ENCODE measurements at regions not wholly inside any gene's neighbourhood (a gene's known extent, or its start where the extent isn't known, plus 50 kb on each side); places are given as distances from the start of the nearest gene placed in this dataset.

DNA sequence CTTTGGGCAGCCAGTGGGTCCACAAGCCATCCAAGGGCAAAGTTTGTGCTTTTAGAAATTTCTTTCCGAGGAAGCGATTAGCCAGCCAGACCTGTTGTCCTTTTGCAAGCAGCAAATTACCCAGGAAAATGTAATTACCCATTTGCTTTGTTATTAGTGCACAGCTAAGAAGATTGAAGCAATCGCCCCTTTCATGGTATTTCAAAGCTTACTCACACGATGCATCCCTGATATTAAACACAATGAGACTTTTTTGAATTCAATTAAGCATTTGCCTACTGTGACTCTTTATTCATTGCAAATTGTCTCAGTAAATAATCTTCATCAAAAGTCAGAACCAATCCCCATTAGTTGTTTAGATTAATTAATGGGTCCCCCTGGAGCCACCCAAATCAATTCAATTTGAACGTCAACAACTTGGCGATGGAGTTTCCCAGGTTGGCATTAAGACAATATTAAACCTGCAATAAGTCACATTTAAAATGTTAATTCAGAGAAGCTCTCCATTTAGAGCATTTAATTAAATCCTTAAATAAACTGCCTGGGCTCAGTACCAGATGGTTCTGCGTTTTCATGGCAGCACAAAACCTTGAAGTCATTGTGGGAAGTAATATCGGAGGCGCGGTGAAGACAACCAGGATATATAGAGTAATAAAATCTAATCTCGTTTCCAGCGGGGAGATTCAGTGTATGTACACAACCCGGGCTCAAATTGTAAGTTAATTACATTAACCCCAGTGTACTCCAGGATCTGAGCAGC lies 366.2 kb upstream of the TNRC6C start:
- H3K4me3 ChIP-seq = no peak overlapping the region
- H3K27me3 ChIP-seq = peaks cover 14% of the 10 kb centered on the region
- H3K36me3 ChIP-seq = no peaks in the 10 kb centered on the region
- no peak for DNase-seq
- H3K9me3 ChIP-seq = peaks cover 3% of the 10 kb centered on the region; the same call in 1 of the 2 replicates

DNA sequence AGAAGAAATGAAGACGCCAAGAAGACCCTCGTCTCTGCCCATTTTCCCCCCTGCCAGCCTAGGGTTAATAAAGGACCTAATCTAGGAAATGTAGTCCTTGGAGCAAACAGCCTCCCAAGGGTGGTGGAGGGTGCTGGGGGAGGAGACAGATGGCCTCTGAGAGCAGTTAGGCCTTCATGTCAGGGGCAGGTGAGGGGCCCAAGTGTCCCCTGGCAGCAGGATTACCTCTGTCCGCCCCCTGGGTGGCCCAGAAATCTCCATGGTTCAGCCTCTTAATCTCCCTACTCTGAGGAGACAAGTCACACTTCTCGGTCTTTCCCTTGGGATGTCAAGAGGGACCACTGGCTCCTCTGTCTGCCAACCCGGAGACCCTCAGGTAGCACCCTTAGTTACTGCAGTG lies 365.4 kb upstream of the TNRC6C start:
- Histone ChIP-seq H3K27me3 (peaks cover 10% of the 10 kb centered on the region), H3K4me3 (no peak overlapping the region), H3K9me3 (no peaks in the 10 kb centered on the region), H3K36me3 (no peaks in the 10 kb centered on the region)
- DNase-seq = no peak

DNA sequence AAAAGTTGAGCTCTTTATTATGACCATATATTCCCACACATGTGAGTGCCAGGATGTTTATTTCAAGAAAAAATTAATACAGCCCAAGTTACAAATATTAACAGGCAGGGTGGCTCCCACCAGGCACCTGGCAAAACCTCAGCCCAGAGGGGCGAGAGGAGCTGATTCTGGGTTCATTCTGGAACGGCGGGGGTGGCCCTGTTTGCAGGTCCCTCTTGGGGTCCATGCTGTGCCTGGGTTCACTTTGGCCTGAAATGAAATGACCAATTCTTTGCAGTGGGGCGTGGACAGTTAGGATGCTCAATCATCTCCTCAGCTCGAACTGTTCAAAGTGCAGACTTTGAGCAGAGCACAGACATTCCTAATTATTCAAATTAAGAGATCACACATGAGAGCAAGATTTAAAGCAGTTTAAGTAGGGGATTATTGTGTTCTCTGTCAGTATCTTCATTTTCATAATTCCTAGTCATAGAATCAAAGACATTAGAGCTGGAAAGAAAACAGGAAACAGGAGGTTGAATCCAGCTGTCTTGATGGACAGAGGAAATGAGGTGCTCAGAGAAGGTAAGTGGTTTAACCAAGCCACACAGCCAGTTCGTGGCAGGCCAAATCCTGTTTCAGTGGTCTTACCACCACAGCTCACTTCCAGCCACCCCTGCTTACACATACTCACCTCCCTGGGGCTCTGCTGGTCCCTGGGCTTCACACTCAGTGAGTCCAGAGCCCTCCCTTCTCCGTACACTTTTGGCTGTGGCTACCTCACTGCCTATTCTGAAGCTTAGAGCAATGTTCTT lies 363.9 kb upstream of the TNRC6C start:
- H3K27me3 ChIP-seq = peaks cover 10% of the 10 kb centered on the region
- H3K9me3 ChIP-seq = no peaks in the 10 kb centered on the region
- H3K4me3 ChIP-seq = no peak overlapping the region
- DNase-seq = no peak
- H3K36me3 ChIP-seq = no peaks in the 10 kb centered on the region

DNA sequence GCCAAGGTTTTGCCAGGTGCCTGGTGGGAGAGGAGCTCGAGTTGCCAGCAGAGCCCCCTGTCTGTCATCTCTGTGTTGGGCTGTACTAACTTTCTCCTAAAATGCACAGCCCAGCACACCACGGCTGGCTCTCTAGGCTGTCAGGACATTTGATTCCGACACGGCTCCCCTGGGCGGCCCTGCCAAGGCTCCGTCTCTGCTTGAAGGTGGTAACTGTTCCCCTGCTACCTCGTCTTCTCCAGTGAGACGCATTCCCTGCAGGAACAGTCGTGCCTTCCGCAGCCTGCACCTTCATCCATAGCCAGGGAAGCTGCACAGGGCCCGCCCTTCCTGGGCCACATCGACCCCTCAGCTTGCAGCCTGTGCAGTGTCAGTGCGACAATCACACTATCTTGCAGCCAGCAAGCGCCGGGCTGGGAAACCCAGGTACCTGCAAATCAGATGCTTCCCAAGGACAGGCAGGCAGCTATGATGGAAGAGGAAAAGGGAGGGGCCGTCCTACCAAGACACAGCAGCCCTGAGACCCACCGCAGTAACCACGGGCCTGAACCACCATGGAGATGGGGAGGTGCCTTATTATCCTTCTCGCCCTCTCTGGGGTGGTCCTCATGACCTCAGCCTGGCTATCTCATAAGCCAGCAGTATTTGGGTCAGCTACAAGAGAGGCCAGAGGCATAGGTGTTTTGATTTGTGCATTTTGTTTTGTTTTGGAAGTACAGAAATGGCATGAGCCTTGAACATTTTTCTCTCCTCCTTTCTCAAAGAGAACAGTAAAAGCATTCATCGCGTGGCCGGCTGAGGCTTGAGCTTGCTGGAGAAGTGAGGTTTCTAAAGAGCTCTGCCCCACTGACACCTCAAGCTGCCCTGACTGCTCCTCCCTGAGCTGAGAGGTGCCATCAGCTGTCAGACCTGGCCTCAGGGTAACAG lies 361.7 kb upstream of the TNRC6C start:
- DNase-seq = no peak
- Histone ChIP-seq H3K4me3 (no peak overlapping the region), H3K36me3 (no peaks in the 10 kb centered on the region), H3K9me3 (no peaks in the 10 kb centered on the region), H3K27me3 (peaks cover 4% of the 10 kb centered on the region; the same call in 1 of the 2 replicates)

DNA sequence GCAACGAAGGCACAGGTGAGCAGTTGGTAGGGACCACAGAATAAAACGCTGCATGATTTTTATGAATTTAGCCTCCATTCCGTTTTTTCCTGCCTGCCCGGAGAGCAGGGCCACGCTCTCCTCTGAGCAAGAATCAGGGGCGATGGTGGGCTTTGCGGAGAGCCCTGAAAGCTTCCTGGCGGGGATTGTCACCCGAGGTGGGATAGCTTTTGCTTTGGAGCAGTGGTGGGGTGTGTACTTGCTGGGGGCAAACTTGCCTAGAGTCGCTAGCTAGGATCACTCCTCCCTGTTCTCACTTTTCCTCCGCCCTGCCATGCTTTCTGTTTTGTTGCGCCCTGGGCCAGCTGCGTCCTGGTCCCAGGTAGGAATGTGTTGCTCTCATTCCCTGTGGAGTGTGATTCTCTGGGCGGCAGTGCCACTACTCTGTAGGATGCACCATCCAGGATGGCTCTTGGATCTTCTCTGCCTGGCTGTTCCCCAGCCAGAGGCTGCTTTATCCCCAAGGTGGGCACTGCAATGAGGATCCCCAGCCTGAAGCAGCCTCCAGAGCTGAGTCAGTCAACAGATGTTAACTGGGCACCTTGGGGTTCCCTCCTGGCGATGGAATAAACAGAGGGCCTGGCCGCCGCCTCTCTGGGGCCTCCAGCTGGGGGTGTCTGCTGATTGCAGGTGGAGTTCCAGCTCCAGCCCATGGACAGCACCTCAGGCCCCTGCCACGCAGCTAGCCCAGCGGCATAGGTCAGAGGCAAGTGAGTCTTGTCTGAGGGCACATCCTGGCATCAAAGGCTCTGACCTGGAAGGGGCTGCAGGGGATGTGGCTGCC lies 360.9 kb upstream of the TNRC6C start:
- Histone ChIP-seq H3K9me3 (no peaks in the 10 kb centered on the region), H3K4me3 (no peak overlapping the region), H3K36me3 (no peaks in the 10 kb centered on the region), H3K27me3 (no peaks in the 10 kb centered on the region)
- DNase-seq = no peak

DNA sequence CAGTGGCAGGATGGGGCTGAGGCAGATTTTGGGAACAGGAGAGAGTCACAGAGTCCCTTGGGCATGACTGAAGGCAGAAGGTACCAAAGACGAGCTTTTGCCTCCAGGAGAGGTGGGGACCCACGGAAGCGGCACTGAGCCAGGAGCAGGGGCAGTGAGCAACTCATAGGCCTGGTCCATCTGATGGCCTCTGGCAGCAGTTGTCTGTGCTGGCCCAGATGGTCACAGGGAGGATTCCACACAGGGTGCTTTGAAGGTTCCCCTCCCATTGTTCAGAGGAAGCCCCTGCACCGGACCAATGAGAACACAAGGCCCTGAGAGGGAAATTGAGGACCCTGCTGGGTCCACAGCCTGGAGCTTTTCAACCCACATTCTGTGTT lies 360.3 kb upstream of the TNRC6C start:
- Histone ChIP-seq H3K27me3 (no peaks in the 10 kb centered on the region), H3K36me3 (no peaks in the 10 kb centered on the region), H3K9me3 (no peaks in the 10 kb centered on the region), H3K4me3 (no peak overlapping the region)
- DNase-seq = no peak

DNA sequence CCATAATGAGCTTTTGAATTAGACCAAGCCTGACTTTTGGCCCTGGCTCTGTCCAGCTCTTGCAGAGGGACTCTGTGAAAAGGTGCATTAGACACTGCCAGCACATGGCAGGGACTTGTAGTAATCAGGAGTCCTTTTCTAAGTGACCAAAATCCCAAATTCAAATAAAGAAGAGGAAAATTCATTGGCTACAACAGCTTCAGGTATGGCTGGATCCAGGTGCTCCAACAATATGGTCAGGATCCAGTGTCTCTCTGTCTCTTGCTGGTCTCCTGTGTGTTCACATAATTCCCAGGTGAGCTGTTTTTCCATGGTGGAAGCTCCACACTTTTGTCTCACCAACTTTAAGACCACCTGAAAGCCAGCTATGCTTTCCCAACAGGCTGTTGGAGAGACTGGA lies 358.8 kb upstream of the TNRC6C start:
- DNase-seq = no peak
- H3K4me3 ChIP-seq = no peak overlapping the region
- H3K36me3 ChIP-seq = no peaks in the 10 kb centered on the region
- no peaks in the 10 kb centered on the region for H3K27me3 ChIP-seq
- no peaks in the 10 kb centered on the region for H3K9me3 ChIP-seq

DNA sequence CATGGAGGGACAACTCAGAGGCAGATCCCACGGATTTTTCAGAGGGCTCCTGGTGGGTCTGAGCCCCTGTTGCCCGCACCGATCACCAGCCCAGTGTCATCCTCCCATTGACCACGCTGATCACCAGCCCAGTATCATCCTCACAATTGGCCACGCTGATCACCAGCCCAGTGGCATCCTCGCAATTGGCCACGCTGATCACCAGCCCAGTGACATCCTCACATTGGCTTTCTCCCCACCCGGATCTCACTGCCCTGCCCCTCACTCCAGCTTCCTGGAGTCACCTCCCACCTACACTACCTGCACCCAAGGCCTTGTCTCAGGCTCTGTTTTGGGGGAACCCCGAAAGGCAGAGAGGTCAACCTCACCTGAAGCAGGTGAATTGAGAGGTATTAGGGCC lies 358.2 kb upstream of the TNRC6C start:
- H3K9me3 ChIP-seq = no peaks in the 10 kb centered on the region

DNA sequence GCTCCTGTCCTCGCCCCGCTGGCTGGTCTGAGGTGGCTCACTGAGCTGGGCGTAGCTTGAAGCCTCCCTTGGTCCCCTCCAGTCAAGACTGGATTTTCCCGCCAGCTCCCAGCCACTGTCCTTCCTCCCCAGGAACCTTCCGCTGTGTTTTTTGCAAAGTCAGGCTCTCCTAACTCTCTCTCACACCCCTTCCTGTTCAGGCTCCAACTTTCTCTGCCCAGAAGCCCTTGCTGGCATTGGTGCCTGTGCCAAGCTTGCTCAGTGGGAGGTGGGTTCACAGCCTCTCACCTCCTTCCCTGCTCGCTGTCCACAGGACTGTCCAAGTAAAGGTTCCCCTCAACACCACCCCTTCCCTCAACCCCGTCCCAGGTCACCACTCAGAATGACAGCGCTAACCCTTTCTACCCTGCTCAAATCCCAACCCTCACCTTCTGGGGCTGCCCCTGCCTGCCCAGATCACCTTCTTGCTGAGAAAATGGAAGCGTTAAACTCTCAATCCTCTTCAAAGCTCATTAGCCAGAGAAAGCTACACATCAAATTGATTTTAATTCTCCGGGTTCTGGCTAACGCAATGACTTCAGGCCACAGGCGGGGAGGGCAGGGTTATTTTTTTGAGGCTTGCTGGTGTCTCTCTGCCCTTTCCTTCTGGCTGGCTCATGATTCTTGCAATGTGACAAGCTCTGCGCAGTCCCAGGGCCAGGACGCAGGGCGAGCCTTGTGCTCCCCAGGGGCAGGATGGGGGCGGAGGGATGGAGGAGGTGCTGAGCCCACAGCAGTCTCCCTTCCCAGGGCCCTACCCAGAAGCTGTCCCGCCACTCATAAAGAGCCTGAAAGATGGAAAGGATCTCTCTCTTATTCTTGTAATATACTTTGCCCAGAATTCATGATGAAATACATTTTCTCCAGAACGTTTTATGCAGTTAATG lies 357.2 kb upstream of the TNRC6C start:
- Histone ChIP-seq H3K27me3 (no peaks in the 10 kb centered on the region), H3K36me3 (no peaks in the 10 kb centered on the region), H3K9me3 (no peaks in the 10 kb centered on the region), H3K4me3 (no peak overlapping the region)
- no peak for DNase-seq

More for the DNA sequence above, 358.2 kb upstream of the TNRC6C start:
- Histone ChIP-seq H3K36me3 (no peaks in the 10 kb centered on the region), H3K4me3 (no peak overlapping the region), H3K27me3 (no peaks in the 10 kb centered on the region)
- DNase-seq = no peak

DNA sequence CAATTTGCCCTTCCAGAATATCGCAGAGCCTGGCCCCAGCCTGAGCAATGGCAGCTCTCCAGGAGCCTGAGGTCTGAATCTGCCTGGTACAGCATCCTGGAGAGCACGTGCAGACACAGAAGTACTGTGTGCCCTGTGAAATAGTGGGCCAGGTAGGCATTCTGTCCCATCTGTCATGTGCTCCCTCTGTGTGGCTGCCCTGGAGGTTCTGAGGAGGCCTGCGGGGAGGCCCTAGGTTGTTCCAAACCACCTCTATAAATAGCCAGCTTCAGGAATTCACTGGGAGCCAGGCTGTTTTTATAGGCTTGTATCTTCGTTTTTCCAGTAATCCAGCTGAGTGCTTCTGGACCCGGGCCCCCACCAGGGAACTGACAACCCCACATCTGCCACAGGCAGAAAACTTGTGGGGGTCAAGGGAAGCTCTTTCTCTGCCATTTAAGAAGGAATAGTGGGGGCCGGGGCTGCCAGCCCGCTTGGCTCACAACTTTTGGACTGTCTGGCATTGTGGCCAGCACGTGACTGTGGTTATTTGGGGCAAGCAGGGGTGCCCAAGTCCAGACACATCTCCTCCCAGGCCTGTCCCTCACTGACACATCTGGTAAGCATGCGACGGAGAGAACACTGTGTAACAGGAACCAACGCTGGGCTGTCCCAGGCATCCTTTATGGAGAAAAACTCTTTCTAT lies 356.3 kb upstream of the TNRC6C start:
- H3K9me3 ChIP-seq = no peaks in the 10 kb centered on the region
- H3K36me3 ChIP-seq = no peaks in the 10 kb centered on the region

DNA sequence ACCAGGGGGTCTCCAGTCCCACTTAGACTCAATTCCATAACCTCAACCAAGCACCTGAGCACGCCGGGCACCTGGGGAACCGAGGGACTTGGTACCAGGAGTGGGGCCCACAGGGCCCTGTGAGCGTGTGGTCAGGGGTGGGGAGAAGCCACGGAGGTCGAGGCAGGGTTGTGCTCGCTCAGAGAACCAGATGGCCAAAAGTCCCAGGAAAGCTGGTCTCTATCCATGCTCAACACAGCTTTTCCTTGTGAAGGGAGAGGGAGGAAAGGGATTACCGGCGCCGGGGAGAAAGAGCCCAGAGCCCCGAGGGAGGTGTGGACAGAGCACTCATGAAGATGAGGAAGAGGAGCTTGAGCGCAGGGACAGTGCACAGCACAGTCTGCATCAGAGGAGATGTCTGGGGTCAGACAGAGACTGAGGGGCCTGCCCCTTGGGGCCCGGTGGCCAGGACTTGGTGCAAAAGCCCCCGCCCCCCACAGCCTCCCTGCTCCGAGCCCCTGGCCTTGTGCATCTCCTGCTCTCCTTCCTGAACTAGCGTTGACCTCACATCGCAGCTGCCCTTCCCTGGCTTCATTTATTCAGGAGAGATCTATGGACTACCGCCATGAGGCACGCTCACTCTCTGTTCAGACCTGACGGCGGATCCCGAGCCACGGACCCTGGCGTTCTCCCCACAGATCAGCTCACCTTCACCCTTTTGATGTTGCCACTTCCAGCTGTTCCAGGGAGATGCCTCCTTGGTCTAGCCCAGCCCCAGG lies 355.4 kb upstream of the TNRC6C start:
- H3K27me3 ChIP-seq = no peaks in the 10 kb centered on the region
- no peak for DNase-seq
- no peaks in the 10 kb centered on the region for H3K9me3 ChIP-seq
- H3K4me3 ChIP-seq = no peak overlapping the region
- no peaks in the 10 kb centered on the region for H3K36me3 ChIP-seq

More for the DNA sequence above, 356.3 kb upstream of the TNRC6C start:
- peak; percentile 33 for DNase-seq
- no peak overlapping the region for H3K4me3 ChIP-seq
- H3K27me3 ChIP-seq = no peaks in the 10 kb centered on the region

DNA sequence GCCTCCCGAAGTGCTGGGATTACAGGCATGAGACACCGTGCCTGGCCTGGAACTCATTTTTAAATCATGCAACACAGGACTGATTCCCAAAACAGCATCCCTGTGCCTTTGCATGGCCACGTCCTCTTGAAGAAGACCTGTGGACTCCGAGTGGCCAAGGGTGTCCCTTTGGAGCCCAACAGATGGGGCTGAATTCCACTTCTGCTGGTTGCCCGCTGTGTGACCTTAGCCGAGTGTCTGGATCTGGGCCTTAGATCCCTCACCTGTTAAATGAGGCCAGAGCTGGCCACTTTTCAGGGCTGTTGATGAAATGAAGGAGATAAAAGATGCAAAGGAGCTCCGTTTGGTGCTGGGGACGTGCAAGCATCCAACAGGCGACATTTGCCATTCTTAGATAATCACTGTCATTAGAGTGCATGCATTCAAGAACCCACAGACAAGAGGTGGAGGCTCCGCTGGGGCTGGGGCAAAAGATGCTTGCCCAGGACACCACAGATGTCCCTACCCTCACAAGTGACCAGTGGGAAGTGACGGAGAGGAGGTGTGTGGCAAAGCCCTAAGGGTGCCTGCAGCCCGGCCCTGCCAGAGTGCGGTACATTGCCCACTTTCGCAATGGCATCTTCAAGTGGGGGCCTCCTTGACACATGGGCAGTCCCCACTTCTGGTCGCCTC lies 354.1 kb upstream of the TNRC6C start:
- Histone ChIP-seq H3K4me3 (no peak overlapping the region), H3K27me3 (no peaks in the 10 kb centered on the region), H3K36me3 (no peaks in the 10 kb centered on the region), H3K9me3 (no peaks in the 10 kb centered on the region)
- DNase-seq = no peak

DNA sequence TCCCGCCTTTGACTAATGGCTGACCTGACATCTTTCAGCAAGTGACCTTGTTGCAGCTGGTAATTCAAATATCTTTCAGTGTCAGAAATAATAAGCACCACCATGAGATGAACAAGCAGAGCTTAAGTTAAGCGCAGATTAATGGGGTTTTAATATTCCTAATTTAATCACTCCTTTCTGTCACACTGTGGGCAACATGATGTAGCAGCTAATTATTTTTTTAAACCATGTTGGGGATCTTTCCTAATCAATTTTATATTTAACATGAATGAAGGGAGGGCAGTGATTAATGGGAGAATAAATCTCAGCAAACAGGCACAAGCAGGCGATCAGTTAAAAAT lies 353.6 kb upstream of the TNRC6C start:
- DNase-seq = no peak
- Histone ChIP-seq H3K27me3 (no peaks in the 10 kb centered on the region), H3K36me3 (no peaks in the 10 kb centered on the region), H3K4me3 (no peak overlapping the region), H3K9me3 (no peaks in the 10 kb centered on the region)

Data from MG63 (cell line).